ENCODE measurements at regions not wholly inside any gene's neighbourhood (a gene's known extent, or its start where the extent isn't known, plus 50 kb on each side); places are given as distances from the start of the nearest gene placed in this dataset.

DNA sequence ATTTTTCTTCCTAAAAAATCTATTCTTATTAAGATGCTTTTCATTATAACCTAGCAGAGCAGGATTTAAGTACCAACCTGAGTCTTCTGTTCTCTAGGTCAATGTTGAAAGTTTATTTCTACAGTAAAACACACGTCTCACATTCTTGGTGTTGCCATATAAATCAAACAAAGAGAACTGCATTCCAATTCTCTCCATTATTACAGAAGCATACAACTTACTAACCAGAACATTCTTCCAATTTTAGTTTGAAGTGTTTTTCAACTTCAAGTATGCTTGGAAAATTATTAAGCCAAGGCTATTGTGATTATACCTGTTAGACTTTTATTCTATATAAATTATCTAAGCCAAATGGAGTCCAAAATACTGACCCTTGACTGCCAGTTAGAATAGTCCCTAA lies 110.4 kb upstream of the PMFBP1 start:
- WGBS (ENCODE audit: insufficient coverage, low coverage, missing lambda C conversion rate), result 5% methylated on average over 1 of the region's 1 CpG
- ATAC-seq (no peak), FAIRE-seq (no peak), DNase-seq (ENCODE audit: extremely low read depth in 1 of 4, low spot score in 3 of 4) (no peak)
- peaks cover 4 to 6% of the 10 kb centered on the region in 2 experiments; a peak in 3 of 5 replicates for H3K27me3 ChIP-seq (ENCODE audit: control insufficient read depth in 2 of 2, insufficient read depth in 2 of 2, low read length in 2 of 2)
- no peaks in the 10 kb centered on the region for H3K9me1 ChIP-seq (ENCODE audit: control insufficient read depth, insufficient read depth, low read length)
- H3K9me3 ChIP-seq (replicated peaks; ENCODE audit: control insufficient read depth, insufficient read depth, low read depth, low read length), result no peaks in the 10 kb centered on the region
- TF ChIP-seq, protein P1, sequence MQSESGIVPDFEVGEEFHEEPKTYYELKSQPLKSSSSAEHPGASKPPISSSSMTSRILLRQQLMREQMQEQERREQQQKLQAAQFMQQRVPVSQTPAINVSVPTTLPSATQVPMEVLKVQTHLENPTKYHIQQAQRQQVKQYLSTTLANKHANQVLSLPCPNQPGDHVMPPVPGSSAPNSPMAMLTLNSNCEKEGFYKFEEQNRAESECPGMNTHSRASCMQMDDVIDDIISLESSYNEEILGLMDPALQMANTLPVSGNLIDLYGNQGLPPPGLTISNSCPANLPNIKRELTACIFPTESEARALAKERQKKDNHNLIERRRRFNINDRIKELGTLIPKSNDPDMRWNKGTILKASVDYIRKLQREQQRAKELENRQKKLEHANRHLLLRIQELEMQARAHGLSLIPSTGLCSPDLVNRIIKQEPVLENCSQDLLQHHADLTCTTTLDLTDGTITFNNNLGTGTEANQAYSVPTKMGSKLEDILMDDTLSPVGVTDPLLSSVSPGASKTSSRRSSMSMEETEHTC (IDR thresholded peaks at IDR 0.05), result no peak
- TF ChIP-seq, protein P2, sequence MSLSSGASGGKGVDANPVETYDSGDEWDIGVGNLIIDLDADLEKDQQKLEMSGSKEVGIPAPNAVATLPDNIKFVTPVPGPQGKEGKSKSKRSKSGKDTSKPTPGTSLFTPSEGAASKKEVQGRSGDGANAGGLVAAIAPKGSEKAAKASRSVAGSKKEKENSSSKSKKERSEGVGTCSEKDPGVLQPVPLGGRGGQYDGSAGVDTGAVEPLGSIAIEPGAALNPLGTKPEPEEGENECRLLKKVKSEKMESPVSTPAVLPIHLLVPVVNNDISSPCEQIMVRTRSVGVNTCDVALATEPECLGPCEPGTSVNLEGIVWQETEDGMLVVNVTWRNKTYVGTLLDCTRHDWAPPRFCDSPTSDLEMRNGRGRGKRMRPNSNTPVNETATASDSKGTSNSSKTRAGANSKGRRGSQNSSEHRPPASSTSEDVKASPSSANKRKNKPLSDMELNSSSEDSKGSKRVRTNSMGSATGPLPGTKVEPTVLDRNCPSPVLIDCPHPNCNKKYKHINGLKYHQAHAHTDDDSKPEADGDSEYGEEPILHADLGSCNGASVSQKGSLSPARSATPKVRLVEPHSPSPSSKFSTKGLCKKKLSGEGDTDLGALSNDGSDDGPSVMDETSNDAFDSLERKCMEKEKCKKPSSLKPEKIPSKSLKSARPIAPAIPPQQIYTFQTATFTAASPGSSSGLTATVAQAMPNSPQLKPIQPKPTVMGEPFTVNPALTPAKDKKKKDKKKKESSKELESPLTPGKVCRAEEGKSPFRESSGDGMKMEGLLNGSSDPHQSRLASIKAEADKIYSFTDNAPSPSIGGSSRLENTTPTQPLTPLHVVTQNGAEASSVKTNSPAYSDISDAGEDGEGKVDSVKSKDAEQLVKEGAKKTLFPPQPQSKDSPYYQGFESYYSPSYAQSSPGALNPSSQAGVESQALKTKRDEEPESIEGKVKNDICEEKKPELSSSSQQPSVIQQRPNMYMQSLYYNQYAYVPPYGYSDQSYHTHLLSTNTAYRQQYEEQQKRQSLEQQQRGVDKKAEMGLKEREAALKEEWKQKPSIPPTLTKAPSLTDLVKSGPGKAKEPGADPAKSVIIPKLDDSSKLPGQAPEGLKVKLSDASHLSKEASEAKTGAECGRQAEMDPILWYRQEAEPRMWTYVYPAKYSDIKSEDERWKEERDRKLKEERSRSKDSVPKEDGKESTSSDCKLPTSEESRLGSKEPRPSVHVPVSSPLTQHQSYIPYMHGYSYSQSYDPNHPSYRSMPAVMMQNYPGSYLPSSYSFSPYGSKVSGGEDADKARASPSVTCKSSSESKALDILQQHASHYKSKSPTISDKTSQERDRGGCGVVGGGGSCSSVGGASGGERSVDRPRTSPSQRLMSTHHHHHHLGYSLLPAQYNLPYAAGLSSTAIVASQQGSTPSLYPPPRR (CRISPR knock-in tag; IDR thresholded peaks at IDR 0.05; ENCODE audit: borderline replicate concordance), result no peak
- TF ChIP-seq PHB2 (IDR thresholded peaks at IDR 0.05; ENCODE audit: low read depth) (no peak), FOXA3 (CRISPR knock-in tag; conservative IDR thresholded peaks at IDR 0.05 in 1 of 2, IDR thresholded peaks at IDR 0.05 in 1 of 2) (no peak)
- CTCF ChIA-PET (ENCODE audit: low intra/inter-chr PET ratio), result no interaction called here
- H3K4me3 ChIP-seq, result no peak overlapping the region
- H3K4me1 ChIP-seq (replicated peaks in 1 of 2; ENCODE audit: control insufficient read depth in 2 of 2, insufficient read depth in 2 of 2, low read length in 2 of 2), result no peaks in the 10 kb centered on the region
- no peak overlapping the region for H3K27ac ChIP-seq (ENCODE audit: extremely low read depth, low read depth, low read length)
- intact Hi-C loops (cut with micrococcal nuclease), result no loop called here
- H3K9ac ChIP-seq (ENCODE audit: insufficient read depth in 1 of 2, low read depth in 2 of 2, low read length in 2 of 2), result no peak overlapping the region
- H3K36me3 ChIP-seq (ENCODE audit: control insufficient read depth, insufficient read depth, low read length), result no peaks in the 10 kb centered on the region
- POLR2A ChIA-PET, result no interaction called here
- H2AFZ ChIP-seq (ENCODE audit: low read depth, low read length), result no peak overlapping the region
- in situ Hi-C loops (cut with MboI), result no loop called here
- no peaks in the 10 kb centered on the region for H4K20me1 ChIP-seq (replicated peaks; ENCODE audit: control insufficient read depth, insufficient read depth, low read length)
- no peak overlapping the region for H3K4me2 ChIP-seq (ENCODE audit: insufficient read depth, low read length)
- no peaks in the 10 kb centered on the region for H3K79me2 ChIP-seq (ENCODE audit: control insufficient read depth, insufficient read depth, low read length)
- no TSS peak for BruUV-seq (replicated peaks)

Data from K562 (cell line).